Erythroblast (primary cell): ENCODE measurements at regions not wholly inside any gene's neighbourhood (a gene's known extent, or its start where the extent isn't known, plus 50 kb on each side); places are given as distances from the start of the nearest gene placed in this dataset.

Experiments used
- GATA1 ChIP-seq: IDR thresholded peaks from 2 replicates; pipeline ENCODE4 v1.6.1; 2011; ENCODE audit warnings: low read depth, mild to moderate bottlenecking, control low read depth, low read length, moderate library complexity
- POLR2A ChIP-seq: IDR thresholded peaks from 2 replicates; pipeline ENCODE4 v1.6.1; 2011; ENCODE audit warnings: mild to moderate bottlenecking, low read length

DNA sequence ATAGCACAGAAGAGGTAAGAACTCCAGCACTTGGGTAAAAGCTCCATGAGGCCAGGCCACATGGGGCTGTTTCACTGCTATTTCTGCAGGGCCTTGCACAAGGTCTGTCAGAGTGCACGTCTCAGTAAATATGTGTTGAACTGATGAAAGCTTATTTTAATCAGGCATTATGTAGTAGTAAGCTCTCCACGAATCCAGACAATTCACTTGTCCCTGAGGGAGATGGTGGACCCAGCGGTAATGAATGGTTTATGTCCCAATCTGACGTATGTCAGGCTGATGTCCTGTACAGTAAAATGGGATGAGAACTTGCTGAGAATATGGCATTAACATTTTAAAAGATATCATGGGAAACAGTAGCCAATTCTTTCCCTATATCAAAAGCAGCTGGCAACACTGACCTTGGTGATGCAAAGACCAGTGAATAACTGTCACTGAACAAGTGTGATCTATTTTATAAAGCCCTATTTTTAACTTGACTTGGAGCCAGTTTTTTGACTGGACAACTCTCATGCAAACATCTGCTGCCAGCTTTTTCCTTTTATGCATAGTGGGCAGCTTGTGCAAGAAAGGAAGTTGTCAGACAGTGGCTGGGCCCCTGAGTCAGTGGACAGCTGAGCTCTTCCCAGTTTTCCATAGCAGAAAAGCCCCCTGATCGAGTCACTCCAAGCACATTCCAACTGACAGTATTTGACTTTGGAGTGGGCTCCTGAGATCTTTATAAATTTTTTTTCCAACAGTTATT lies 519.8 kb upstream of the MDFIC2 start:
- TF ChIP-seq POLR2A: no peak
- TF ChIP-seq GATA1: no peak
